CD4-positive, alpha-beta T cell treated with Interleukin-12 subunit alpha and Interleukin-12 subunit beta, for 1 hour (primary cell): ENCODE measurements at regions not wholly inside any gene's neighbourhood (a gene's known extent, or its start where the extent isn't known, plus 50 kb on each side); places are given as distances from the start of the nearest gene placed in this dataset.
"Not testable (repeated sequence)": the region's sequence is repeated elsewhere in the genome, so short reads cannot be mapped to it uniquely, and the experiment has no call there.

ENCODE experiments used
- DNase-seq: peaks from one replicate; pipeline ENCODE4 v3.0.0-alpha.2; 2020

GRCh38 chr2:91574255-91574654 is 2882.8 kb downstream of the RPIA start:
- not testable (repeated sequence) for DNase-seq

GRCh38 chr2:91575701-91576100 is 2884.2 kb downstream of the RPIA start:
- DNase-seq = not testable (repeated sequence)

GRCh38 chr2:91577406-91577805 is 2885.9 kb downstream of the RPIA start:
- not testable (repeated sequence) for DNase-seq

- DNase-seq = not testable (repeated sequence)
Measured at GRCh38 chr2:91578678-91579077, 2887.2 kb downstream of the RPIA start.

- not testable (repeated sequence) for DNase-seq
Measured at GRCh38 chr2:91579555-91579954, 2888.1 kb downstream of the RPIA start.

DNA sequence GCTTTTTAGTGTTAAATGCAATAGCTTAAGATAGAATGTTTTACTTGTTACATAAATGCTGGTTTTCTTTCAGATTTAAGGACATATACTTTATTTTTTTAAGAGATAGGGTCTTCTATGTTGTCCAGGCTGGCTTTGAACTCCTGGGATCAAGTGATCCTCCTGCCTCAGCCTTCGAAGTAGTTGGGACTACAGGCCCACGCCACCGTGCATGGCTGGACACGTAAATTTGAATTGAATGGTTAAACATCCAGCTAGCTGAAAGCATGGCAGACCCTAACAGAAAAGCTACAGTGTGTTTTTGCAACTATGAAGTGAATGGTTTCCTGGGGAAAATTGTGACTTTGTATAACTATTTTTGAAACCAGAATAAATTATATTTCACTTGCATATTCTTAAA is 2888.6 kb downstream of the RPIA start:
- DNase-seq = not testable (repeated sequence)

DNA sequence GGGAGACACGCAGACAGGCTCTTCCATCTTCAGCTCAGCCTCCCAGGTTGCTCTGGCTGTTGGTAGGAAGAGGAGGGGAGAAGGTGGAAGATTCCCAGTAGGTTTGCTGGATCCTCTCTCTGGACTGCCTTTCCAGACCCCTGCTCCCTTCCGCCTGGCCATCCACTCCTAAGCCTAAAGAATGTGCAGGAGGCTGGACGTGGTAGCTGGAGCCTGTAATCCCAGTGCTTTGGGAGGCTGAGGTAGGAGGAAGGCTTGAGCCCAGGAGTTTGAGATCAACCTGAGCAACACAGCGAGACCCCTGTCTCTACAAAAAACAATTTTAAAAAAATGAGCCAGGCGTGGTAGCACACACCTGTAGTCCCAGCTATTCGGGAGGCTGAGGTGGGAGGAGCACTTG is 2895.6 kb downstream of the RPIA start:
- DNase-seq = not testable (repeated sequence)

DNA sequence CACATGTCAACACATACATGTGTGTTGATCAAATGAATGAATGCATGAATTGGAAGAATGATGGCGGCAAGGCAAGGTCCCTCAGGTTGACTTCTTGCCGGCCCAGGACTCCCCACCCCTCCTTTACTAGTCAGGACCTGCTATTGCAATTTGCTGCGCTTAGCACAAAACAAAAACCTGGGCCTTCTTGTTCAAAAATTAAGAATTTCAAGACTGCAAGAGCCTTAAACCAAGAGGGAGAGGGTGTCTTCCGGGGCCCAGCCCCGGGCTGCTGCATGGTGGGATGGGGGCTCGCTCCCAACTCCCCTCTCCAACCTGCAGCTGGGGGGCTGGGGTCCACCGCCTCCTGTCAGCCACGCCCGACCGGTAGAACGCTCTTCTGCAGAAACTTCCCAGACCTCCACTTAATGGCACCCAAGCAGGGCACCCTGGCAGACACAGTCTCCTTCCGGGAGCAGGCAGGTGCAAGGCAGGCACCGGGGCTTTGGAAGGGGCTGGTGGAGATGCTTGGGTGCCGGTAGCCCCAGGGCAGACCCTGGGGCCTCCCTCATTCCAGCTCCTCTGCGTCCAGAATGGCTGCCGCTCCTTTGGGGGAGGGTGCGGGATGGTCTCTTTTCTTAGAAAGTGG is 2896.5 kb downstream of the RPIA start:
- not testable (repeated sequence) for DNase-seq

DNA sequence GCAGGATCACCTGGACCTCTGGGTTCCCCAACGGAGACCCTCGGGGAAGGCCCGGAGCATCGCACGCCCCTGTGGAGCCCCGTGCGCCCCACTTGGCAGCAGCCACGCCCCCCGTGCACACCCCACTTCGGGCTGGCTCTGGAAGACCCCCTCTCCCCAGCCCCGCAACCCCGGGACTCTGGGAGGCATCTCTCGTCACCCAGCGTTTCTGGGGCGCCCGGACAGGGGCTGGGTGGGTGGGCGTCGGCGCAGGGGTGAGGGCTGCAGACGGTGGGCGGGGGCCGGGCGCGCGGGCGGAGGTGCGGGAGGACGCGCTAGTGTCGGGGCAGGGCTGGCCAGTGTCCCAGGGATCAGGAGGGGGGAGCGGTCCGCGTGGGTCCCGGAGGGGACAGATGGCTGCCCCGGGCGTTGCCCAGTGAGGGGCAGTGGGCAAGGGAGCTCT is 2897.3 kb downstream of the RPIA start:
- DNase-seq = not testable (repeated sequence)

DNA sequence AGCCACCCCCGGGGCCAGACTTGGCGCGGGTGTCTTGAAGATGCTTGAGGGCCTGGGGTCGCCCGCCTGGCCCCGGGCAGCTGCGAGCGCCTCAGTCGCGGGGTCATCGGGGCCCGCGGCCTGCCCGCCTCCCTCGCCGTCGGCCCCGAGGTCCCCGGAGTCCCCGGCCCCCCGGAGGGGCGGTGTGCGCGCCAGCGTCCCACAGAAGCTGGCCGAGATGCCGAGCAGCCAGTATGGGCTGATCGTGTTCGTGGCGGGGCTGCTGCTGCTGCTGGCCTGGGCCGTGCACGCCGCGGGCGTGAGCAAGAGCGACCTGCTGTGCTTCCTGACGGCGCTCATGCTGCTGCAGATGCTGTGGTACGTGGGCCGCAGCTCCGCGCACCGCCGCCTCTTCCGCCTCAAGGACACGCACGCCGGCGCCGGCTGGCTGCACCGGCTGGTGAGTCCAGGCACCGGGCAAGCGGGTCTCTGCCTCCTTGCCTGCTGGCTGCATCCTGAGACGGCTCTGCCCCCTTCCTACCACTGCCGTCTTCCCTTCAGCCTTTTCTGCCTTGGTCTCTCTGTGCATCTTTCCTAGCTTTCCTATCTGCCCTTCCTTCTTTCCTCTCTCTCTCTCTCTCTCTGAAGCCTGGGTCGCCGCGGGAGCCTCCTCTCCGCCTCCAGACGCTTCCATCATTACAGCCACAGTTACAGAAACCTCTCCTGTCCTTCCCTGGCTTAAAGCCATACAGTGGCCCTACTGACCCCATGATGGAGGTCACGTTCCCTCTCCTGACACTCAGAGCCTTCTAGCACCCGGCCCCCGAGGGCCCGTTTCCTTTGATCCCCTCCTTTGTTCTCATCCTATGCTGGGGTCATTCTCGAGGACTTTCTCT is 2898.2 kb downstream of the RPIA start:
- not testable (repeated sequence) for DNase-seq

GRCh38 chr2:91590381-91590780 is 2898.9 kb downstream of the RPIA start:
- not testable (repeated sequence) for DNase-seq

- not testable (repeated sequence) for DNase-seq
Measured at GRCh38 chr2:91591066-91591465, 2899.6 kb downstream of the RPIA start.

- DNase-seq = not testable (repeated sequence)
Measured at GRCh38 chr2:91597436-91597835, 2906.0 kb downstream of the RPIA start.

DNA sequence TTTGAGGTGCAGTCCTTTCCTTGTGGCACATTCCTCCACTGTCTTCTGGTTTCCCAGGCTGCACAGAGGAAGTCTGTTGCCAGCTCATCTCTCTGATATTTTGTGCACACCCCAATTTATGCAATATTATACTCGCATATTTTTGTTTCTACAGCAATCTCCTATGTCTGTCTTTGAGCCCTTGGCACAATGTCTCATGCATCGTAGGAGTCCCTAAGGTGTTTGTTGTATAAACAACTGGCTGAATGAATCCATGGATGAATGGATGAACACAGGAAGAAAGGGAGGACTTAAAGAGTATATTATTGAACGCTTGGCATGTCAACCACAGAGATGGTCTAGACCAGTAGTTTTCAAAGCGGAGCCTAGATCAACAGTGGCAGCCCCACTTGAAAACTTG is 2907.0 kb downstream of the RPIA start:
- DNase-seq = not testable (repeated sequence)

DNA sequence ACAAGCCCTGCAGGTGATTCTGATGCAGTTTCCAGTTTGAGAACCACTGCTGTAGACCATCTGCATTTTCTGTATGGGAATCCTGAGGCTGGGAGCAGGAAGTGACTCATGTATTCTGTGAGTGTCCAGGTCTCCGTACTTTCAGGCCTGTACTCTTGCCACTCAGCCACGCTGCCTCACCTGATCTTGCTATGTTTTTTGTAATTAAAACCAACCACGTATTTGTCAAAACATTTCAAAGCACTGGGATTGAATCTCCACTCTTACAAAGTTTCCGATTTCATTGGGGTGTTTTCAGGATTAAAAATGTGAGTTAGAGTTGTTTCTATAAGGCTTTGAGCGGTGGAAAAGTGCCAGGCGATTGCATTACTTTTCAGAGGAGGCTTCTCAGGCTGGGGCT is 2907.5 kb downstream of the RPIA start:
- not testable (repeated sequence) for DNase-seq

GRCh38 chr2:91602860-91603259 is 2911.4 kb downstream of the RPIA start:
- DNase-seq = not testable (repeated sequence)

DNA sequence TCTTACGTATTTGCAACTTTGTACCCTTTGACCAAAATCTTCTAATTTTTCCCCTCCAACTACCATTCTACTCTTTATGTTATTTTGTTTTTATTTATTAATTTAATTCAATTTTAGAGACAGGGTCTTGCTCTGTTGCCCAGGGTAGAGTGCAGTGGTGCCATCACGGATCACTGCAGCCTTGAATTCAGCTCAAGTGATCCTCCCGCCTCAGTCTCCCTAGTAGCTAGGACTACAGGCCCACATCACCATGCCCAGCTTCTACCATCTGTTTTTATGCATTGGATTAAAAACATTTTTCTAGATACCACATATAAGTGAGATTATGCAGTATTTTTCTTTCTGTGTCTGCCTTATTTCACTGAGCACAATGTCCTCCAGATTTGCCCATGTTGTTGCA is 2912.5 kb downstream of the RPIA start:
- not testable (repeated sequence) for DNase-seq

DNA sequence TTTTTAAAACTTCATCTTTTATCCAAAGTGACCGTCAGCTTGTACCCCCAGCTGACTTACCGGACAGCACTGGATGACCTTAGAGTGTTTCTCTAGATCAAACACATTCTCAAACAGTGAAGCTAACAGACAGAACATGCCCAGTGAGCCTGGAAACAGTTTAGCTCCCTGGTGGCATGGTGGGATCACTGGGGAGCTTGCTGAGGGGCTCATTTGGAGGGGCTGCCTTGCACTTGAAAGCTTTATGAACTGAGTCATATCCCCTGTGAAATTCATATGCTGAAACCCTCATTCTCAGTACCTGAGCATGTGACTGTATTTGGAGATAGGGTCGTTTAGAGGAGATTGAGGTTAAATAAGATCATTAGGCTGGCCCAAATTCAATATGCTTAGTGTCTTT is 2913.2 kb downstream of the RPIA start:
- not testable (repeated sequence) for DNase-seq

DNA sequence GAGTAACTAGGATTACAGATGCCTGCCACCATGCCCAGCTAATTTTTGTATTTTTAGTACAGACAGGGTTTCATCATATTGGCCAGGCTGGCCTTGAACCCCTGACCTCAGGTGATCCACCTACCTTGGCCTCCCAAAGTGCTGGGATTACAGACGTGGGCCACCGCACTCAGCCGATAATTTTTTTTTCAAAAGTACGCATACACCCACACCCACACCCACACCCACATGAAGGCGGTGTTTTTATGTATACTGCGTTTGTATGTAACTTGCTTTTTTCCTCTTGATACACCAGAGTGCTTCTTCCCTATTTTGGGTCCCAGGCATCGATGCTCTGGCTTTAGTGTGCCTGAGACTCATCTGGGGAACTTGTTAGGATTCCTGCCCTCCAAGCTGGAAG is 2932.3 kb downstream of the RPIA start:
- DNase-seq = not testable (repeated sequence)

DNA sequence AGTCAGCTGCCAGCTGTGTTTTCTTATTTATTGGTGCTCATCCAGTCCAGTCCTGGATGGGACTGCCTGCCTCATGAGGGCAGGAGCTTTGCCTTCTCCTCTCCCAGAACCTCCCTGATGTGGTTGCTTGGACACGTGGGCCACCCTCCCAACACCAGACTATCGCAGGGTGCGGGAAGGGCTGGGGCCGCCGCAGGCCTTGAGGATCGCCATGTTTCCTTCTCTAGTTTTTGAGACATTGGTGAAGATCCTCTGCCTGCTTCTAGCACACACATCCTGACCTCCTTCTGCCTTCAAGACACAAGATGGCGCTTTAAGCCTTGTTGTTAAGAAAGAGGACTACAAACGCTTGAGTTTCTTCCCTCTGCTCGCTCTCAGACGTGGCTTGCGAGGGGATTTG is 2937.0 kb downstream of the RPIA start:
- DNase-seq = not testable (repeated sequence)

DNA sequence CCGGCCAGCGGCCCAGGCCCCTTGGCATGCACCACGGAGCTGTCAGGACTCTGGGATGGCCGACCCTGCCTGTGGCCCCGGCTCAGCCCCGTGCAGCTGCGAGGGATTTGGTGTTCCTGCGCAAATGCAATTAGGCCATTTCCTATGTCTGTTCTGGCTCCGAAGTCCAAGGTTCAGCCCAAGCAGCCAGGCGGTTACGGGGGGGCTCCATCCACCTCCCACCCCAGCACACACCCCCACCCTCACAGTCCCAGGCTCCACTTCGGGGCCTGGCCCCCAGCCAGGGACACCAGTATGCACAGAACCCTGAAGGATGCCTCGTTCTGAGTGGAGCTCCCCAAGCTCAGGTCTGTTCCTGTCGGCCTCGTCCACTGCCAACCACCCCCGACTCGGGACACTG is 2965.7 kb downstream of the RPIA start:
- not testable (repeated sequence) for DNase-seq

GRCh38 chr2:91658336-91658735 is 2966.9 kb downstream of the RPIA start:
- DNase-seq = not testable (repeated sequence)

- not testable (repeated sequence) for DNase-seq
Measured at GRCh38 chr2:91659189-91659916, 2967.9 kb downstream of the RPIA start.
